C4-2B (cell line): ENCODE measurements at regions not wholly inside any gene's neighbourhood (a gene's known extent, or its start where the extent isn't known, plus 50 kb on each side); places are given as distances from the start of the nearest gene placed in this dataset.

Experiments used
- ZFX ChIP-seq: fragments of 450-650 bp; IDR thresholded peaks from 2 replicates; pipeline ENCODE4 v1.6.1; 2017
- TF ChIP-seq, protein P1 (sequence below): fragments of 450-650 bp; conservative IDR thresholded peaks from 2 replicates; pipeline ENCODE4 v1.5.1; 2017; ENCODE audit warnings: mild to moderate bottlenecking

DNA sequence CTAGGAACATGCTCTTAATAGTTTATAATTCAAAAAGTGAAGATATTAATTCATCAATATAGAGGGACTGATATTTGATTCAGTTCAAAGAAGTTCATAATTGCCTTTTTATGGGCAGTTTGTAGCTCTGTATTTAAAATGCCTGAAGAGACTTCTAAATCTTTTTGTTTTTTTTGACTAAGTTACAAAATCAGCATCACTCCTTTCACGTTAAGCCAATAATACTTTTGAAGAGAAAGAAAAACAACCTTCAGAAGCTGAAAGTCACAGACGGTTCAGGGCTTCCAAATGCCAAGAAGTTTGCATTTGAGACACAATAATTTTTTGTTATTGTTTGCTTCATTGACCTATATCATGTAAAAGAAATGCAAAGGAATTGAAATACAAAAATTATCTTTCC lies 394.6 kb upstream of the NR2F2 start:
- TF ChIP-seq, protein P1, sequence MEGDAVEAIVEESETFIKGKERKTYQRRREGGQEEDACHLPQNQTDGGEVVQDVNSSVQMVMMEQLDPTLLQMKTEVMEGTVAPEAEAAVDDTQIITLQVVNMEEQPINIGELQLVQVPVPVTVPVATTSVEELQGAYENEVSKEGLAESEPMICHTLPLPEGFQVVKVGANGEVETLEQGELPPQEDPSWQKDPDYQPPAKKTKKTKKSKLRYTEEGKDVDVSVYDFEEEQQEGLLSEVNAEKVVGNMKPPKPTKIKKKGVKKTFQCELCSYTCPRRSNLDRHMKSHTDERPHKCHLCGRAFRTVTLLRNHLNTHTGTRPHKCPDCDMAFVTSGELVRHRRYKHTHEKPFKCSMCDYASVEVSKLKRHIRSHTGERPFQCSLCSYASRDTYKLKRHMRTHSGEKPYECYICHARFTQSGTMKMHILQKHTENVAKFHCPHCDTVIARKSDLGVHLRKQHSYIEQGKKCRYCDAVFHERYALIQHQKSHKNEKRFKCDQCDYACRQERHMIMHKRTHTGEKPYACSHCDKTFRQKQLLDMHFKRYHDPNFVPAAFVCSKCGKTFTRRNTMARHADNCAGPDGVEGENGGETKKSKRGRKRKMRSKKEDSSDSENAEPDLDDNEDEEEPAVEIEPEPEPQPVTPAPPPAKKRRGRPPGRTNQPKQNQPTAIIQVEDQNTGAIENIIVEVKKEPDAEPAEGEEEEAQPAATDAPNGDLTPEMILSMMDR: no peak
- no peak for TF ChIP-seq ZFX
